ENCODE measurements at regions not wholly inside any gene's neighbourhood (a gene's known extent, or its start where the extent isn't known, plus 50 kb on each side); places are given as distances from the start of the nearest gene placed in this dataset.

DNA sequence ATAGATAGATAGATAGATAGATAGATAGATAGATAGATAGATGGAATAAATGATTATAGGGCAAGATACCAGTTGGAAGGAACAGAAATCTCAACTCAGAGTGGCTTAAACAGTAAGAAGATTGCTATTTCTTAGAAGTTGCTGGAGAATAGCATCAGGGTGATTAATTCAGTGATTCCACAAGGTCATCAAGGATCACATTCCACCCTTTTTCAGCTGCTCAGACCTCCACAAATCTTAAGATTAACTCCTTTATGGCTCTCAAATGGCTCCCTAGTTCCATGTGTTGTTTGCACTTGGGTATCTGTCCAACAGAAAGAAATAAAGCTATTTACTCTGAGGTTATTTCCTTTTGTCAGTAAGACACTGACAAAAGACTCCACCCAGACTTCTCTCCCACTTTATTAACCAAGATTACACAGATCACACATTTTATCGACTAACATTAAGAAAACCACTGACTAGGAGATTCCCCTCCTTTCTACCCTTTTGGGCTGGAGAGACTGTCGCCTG lies 68.3 kb upstream of the KIF16B start:
- H3K27me3 Mint-ChIP-seq = peaks cover 45% of the 10 kb centered on the region
- peaks cover 2% of the 10 kb centered on the region for H3K4me1 Mint-ChIP-seq
- H3K9me3 ChIP-seq (ENCODE audit: control insufficient read depth, low read length, poor library complexity, severe bottlenecking) = no peaks in the 10 kb centered on the region
- H3K36me3 Mint-ChIP-seq (ENCODE audit: low read depth) = peaks cover 2% of the 10 kb centered on the region
- DNase-seq (no peak), ATAC-seq (no peak)
- no peak overlapping the region for H3K4me3 Mint-ChIP-seq
- no peak overlapping the region for H3K27ac Mint-ChIP-seq

DNA sequence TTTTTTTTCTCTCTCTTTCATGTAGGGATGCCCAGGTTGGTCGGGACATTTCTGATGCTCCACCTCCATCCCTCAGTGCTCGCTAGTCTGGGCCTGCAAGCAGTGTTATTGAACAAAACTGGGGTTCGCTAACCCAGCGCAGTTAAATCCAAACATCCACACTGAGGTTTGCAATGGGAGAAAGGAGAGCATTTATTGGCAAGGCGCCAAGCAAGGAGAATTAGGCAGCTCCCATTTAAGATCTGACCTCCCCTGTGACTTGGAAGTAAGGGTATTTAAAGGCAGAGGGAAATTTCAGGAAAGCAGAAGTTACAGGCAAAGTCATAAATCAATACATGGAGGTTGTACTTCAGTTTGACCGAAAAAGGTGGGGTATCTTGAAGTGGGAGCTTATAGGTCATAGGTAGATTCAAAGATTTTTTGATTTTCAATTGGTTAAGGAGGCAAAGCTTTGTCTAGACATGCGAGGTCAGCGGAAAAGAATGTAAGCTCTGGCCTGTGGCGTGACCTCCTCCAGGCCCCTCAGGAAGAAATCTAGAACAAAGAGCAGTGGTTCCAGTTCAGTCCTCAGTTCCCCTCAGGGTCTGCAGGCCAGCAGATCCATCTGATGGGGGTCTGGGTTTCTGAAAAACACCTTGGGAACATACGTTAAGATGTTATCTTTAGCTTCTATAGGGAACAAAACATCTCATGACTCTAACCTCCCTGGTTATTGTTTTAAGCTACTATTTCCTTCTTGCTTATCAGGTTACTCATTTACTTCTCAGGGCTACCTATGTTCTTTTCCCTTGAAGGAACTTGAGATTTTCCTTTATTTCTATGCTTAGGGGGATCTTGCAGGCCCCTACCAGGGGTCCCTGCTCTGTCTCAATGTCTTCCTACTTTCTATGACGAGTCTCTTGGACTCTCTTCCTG lies 66.0 kb upstream of the KIF16B start:
- Mint-ChIP-seq H3K4me1 (peaks cover 2% of the 10 kb centered on the region), H3K27me3 (peaks cover 51% of the 10 kb centered on the region), H3K27ac (no peak overlapping the region), H3K36me3 (ENCODE audit: low read depth) (peaks cover 2% of the 10 kb centered on the region), H3K4me3 (no peak overlapping the region)
- ATAC-seq = no peak
- DNase-seq = no peak
- H3K9me3 ChIP-seq (ENCODE audit: control insufficient read depth, low read length, poor library complexity, severe bottlenecking) = no peaks in the 10 kb centered on the region

DNA sequence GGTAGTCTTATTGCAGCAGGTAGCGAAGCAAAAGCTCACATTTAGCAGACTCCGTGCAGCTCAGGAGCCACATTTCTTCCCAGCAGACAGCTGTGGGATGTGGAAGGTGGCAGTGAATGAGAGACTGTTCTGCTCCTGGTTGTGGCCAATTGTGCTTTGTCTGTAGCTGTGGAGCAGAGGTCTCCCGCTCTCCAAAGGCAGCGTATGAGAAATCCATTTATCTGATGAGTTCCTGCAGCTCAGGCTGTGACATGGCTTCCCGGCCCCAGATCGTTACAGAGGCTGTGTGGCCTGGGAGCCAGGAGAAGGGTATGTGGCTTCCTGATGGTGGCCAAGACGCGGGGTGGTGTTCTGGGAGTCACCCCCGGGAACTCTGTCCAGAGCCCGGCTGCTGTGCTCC lies 64.5 kb upstream of the KIF16B start:
- Mint-ChIP-seq H3K36me3 (ENCODE audit: low read depth) (peaks cover 2% of the 10 kb centered on the region), H3K27me3 (peaks cover 55% of the 10 kb centered on the region), H3K4me1 (peaks cover 2% of the 10 kb centered on the region), H3K4me3 (no peak overlapping the region), H3K27ac (no peak overlapping the region)
- ATAC-seq (no peak), DNase-seq (no peak)
- H3K9me3 ChIP-seq (ENCODE audit: control insufficient read depth, low read length, poor library complexity, severe bottlenecking) = no peaks in the 10 kb centered on the region

DNA sequence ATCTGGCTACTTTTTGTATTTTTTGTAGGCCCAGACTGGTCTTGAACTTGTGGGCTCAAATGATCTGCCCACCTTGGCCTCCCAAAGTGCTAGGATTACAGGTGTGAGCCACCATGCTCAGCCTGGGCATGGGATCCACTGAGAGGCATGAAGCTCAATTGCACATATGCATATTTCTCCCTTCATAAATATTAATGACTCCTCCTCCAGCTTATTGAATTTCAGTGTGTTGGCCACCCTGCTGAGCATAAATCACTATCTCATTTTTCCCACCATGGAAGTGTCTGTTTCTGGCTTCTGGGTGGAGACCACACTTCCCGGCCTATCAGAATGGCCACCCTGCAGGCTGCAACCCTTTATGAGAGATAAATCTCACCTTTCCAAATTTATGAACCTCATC lies 53.6 kb upstream of the KIF16B start:
- H3K9me3 ChIP-seq (ENCODE audit: control insufficient read depth, low read length, poor library complexity, severe bottlenecking) = no peaks in the 10 kb centered on the region
- H3K4me3 Mint-ChIP-seq = no peak overlapping the region
- DNase-seq (no peak), ATAC-seq (no peak)
- no peaks in the 10 kb centered on the region for H3K36me3 Mint-ChIP-seq (ENCODE audit: low read depth)
- peaks cover 12% of the 10 kb centered on the region for H3K27me3 Mint-ChIP-seq
- H3K27ac Mint-ChIP-seq = no peak overlapping the region
- no peaks in the 10 kb centered on the region for H3K4me1 Mint-ChIP-seq

DNA sequence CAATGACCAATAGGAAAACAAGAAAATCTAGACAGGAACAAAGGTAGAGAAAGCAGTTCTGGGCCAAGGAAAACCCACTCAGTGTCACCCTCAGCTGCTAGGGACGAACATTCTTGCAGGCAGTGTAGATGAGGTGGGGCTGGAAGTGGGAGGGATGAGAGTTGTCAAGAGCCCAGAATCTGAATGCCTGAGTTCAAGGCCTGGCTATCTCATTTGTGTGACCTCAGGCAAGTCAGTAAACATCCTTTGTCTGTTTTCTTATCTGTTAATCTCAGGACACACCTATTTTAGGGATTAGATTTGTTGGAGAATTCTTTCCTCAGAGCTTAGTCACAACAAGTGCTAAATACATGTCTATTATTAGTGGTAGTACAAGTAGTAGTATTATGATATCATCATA lies 50.9 kb upstream of the KIF16B start:
- H3K9me3 ChIP-seq (ENCODE audit: control insufficient read depth, low read length, poor library complexity, severe bottlenecking) = no peaks in the 10 kb centered on the region
- H3K27ac Mint-ChIP-seq = no peak overlapping the region
- H3K4me3 Mint-ChIP-seq = no peak overlapping the region
- no peaks in the 10 kb centered on the region for H3K4me1 Mint-ChIP-seq
- no peaks in the 10 kb centered on the region for H3K36me3 Mint-ChIP-seq (ENCODE audit: low read depth)
- peaks cover 4% of the 10 kb centered on the region for H3K27me3 Mint-ChIP-seq
- DNase-seq (no peak), ATAC-seq (no peak)

All from T-helper 17 cell (primary cell).